ENCODE measurements at regions not wholly inside any gene's neighbourhood (a gene's known extent, or its start where the extent isn't known, plus 50 kb on each side); places are given as distances from the start of the nearest gene placed in this dataset.

DNA sequence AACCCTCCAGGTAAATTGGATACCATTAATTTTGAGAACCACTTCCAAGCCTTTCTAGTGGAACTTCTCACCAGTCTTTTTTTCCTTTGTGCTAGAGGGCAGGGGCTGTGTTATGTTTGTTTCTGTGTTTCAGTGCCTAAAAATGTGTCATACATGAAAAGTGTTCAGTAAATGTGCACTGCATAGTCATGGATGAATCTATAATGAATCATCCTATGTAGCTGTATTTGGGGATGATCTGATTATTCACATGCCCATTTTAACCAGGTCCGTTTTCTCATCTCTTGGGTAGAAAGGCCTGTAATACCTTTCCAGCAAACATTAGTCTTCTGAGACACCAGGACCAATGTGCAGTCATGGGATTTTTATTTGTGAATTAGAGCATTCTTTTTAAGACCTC, 583.0 kb upstream of the GOLIM4 start:
- no peak for TF ChIP-seq EZH2 (IDR thresholded peaks at IDR 0.05)
- TF ChIP-seq POLR2AphosphoS5 (IDR thresholded peaks at IDR 0.05; ENCODE audit: borderline replicate concordance, low read depth, low read length), result no peak
